ENCODE measurements at regions not wholly inside any gene's neighbourhood (a gene's known extent, or its start where the extent isn't known, plus 50 kb on each side); places are given as distances from the start of the nearest gene placed in this dataset.

GRCh38 chr21:28607545-28607944 is 385.1 kb downstream of the LTN1 start:
- TF ChIP-seq CTCF (IDR thresholded peaks at IDR 0.05; ENCODE audit: borderline replicate concordance, extremely low read depth, low read length, poor library complexity, severe bottlenecking) = no peak
- TF ChIP-seq EZH2 (IDR thresholded peaks at IDR 0.05; ENCODE audit: borderline replicate concordance, low read depth, low read length, severe bottlenecking) = no peak
